Neuron (in vitro differentiated cells): ENCODE measurements at regions not wholly inside any gene's neighbourhood (a gene's known extent, or its start where the extent isn't known, plus 50 kb on each side); places are given as distances from the start of the nearest gene placed in this dataset.
"Not testable (repeated sequence)": the region's sequence is repeated elsewhere in the genome, so short reads cannot be mapped to it uniquely, and the experiment has no call there.

Experiments used
- H2AFZ ChIP-seq: one replicate; pipeline ENCODE4 v1.6.1; 2013; ENCODE audit warnings: low read depth, mild to moderate bottlenecking, inconsistent platforms, low read length, moderate library complexity
- H3K27me3 ChIP-seq: one replicate; pipeline ENCODE4 v1.6.1; 2013; ENCODE audit warnings: low read length; ENCODE audit not compliant: insufficient read depth
- H3K36me3 ChIP-seq: one replicate; pipeline ENCODE4 v1.6.1; 2013; ENCODE audit warnings: low read length; ENCODE audit not compliant: insufficient read depth
- H3K4me1 ChIP-seq: one replicate; pipeline ENCODE4 v1.6.1; 2013; ENCODE audit warnings: low read length; ENCODE audit not compliant: insufficient read depth
- H3K4me3 ChIP-seq: 2 replicates; pipeline ENCODE4 v1.5.1; 2013; ENCODE audit warnings: mild to moderate bottlenecking, low read length, moderate library complexity
- H3K9me3 ChIP-seq: one replicate; pipeline ENCODE4 v1.6.1; 2013; ENCODE audit warnings: low read length

DNA sequence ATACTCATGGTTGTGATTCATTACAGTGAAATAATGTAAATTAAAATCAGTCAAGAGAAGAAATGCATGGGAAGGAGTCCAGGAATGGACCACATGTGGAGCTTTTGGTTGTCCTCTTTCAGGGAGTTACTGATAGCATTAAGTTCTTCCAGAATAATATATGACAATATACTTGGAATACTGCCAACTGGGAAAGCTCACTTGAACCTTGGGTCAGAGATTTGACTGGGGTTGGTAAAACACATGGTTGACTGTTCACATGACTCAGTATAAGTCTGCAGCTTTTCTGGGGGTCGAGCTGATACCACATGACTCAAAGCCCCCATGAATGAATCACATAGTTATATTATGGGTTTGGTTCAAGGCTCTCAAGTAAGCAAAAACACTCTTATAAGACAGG lies 1109.0 kb upstream of the CHAC2 start:
- H2AFZ ChIP-seq, result no peak overlapping the region
- H3K27me3 ChIP-seq, result no peaks in the 10 kb centered on the region
- H3K9me3 ChIP-seq, result no peaks in the 10 kb centered on the region
- no peaks in the 10 kb centered on the region for H3K36me3 ChIP-seq
- no peak overlapping the region for H3K4me3 ChIP-seq
- H3K4me1 ChIP-seq, result no peaks in the 10 kb centered on the region

DNA sequence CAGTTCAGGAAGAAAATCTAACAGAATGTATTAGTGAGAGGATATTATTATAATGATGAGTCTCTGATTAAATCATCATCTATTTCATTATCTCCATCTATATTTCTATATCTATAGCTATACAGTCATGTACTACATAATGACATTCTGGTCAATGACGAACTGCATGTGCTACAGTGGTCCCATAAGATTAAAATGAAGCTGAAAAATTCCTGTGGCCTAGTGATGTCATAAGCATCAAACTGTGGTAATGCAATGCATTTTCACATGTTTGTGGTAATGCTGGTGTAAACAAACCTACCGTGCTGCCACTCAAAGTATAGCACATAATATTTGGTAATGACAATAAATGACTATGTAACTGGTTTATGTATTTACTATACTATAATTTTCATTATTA lies 1127.9 kb upstream of the CHAC2 start:
- Histone ChIP-seq H3K4me3 (no peak overlapping the region), H3K9me3 (no peaks in the 10 kb centered on the region), H3K4me1 (no peaks in the 10 kb centered on the region), H3K27me3 (no peaks in the 10 kb centered on the region), H3K36me3 (no peaks in the 10 kb centered on the region), H2AFZ (no peak overlapping the region)

DNA sequence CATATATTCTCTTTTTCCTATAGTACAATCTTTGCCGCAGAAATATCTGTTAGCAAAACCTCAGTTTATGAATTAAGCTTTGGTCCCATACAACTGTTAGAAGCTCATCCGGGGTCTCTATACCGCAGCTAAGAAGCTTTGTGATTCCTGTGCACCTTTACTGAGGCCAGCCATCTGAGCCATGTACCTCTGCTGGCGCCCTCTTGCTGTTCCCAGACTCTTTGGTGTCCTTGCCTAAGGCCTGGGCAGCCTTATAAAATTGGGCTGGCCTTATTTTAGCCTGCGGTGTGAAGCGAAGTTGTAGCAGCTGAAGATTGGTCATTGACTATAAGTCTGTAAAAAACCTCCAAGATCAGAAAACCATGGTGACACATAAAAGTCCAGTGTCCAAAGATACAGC lies 1135.1 kb upstream of the CHAC2 start:
- Histone ChIP-seq H3K36me3 (no peaks in the 10 kb centered on the region), H3K27me3 (no peaks in the 10 kb centered on the region), H3K4me1 (no peaks in the 10 kb centered on the region), H3K9me3 (no peaks in the 10 kb centered on the region), H3K4me3 (no peak overlapping the region), H2AFZ (no peak overlapping the region)

DNA sequence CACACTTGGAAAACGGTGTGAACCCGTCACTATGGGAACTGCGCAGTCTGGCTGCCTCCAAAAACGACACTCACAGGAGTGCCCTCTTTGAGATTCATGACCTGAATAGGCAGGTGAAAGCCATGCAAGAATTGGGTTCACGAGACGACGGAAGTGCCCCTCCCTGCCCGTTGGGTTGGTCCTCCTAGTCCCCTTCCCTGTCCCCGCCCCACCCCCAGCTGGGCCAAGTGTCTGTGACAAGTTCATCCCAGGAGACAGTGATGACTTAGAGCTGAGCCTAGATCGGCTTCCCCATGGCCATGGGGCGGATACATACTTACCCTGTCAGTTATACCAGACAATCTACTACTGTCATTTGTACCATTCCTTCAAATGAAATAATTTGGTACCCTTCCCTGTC lies 1137.7 kb upstream of the CHAC2 start:
- Histone ChIP-seq H2AFZ (no peak overlapping the region), H3K27me3 (no peaks in the 10 kb centered on the region), H3K9me3 (no peaks in the 10 kb centered on the region), H3K36me3 (no peaks in the 10 kb centered on the region), H3K4me1 (no peaks in the 10 kb centered on the region), H3K4me3 (no peak overlapping the region)

DNA sequence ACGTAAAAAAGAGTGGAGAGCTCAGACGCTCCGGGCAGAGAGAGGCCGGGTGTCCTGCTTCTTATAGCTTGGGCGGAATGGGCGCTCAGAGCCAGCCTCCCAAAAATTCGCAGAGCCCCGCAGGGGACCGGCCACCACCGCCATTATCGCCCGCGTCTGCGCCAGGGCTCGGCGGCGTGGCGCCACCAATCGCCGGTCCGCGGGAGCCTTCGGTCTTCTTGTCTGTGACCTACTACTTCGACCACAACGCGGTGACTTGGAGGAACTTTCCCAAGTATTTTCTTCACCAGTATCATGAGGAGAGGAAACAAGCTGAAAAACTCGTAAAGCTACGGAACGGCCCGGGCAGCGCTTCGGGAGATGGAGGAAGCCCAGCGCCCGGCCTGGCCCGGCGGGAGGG lies 1138.1 kb upstream of the CHAC2 start:
- H3K4me1 ChIP-seq, result no peaks in the 10 kb centered on the region
- H3K36me3 ChIP-seq, result no peaks in the 10 kb centered on the region
- H3K27me3 ChIP-seq, result no peaks in the 10 kb centered on the region
- no peaks in the 10 kb centered on the region for H3K9me3 ChIP-seq
- no peak overlapping the region for H3K4me3 ChIP-seq
- H2AFZ ChIP-seq, result no peak overlapping the region

DNA sequence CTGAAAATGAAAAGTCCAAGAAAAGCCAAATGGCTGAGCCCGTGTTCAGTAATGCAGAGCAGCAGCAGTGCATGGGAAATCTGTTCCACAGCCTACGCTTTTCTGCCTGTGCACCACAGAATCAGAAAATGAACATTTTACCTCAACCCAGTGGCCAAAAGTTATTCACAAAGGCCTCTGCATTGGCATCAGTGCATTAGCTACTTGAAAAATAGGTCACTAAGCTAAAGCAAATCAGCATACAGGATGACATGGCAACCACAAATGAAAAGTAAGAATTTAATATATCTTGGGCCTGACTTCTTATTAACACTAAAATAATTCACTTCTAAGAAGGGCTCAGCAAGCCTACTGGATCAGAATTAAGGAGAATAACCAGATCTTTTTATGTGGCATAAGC lies 1145.3 kb upstream of the CHAC2 start:
- Histone ChIP-seq H3K4me1 (no peaks in the 10 kb centered on the region), H3K4me3 (no peak overlapping the region), H3K9me3 (no peaks in the 10 kb centered on the region), H3K27me3 (no peaks in the 10 kb centered on the region), H2AFZ (no peak overlapping the region), H3K36me3 (no peaks in the 10 kb centered on the region)

DNA sequence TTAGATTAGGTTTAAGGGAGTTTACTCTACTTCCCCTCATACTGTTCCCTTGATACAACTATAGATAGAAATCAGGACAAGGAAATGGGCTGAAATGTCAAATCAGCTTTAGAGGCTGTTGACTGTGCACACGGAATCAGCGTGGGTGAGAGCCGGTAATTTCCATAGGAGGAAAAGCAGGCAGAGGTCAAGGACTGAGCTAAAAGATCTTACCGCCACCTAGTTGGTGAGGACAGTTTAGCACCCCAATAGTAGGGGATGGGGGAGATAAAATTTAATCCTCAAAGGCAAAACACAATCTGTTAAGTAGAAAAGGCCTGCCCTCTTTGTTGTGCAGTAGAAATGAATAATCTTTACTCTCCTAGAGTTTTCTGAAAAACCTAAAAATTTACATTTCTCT lies 1154.5 kb upstream of the CHAC2 start:
- Histone ChIP-seq H3K4me1 (peaks cover 2% of the 10 kb centered on the region), H3K4me3 (no peak overlapping the region), H3K27me3 (no peaks in the 10 kb centered on the region), H3K36me3 (no peaks in the 10 kb centered on the region), H2AFZ (no peak overlapping the region), H3K9me3 (no peaks in the 10 kb centered on the region)

DNA sequence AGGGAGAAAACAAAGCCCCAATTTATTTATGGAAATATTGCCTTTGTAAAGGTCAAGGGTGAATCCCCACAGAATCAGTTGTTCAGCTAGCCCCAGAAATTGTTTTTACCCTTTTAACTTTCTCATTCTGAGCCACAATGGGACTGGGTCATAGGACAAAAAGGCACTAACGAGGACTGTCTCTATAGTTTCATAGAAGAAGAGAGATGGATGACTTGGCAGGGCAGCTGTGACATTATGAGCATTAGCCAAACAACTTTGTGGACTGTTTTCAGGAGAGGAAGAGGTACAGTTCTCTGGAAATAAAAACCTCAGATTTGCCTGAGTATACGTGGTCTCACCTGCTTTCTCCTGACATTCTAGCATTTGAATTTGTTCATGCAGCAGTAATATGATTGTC lies 1155.8 kb upstream of the CHAC2 start:
- no peaks in the 10 kb centered on the region for H3K9me3 ChIP-seq

DNA sequence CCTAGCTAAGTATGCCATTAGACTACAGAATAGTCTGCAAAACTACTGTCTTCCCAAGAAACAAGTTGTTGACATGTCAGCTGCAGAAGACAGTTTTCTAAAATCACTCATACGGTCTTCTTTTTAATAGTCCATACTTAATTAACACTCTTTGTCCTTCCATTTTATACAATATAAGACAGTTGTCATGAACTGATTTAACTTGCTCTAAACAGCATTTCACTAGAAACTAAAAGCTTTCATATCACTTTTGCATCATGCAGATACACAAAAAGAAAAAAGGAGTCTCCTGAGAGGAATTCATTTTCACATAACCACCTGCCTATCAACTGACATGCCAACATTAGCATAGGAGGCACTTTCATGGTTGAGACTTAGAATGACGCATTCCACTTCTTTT lies 1159.6 kb upstream of the CHAC2 start:
- no peak overlapping the region for H2AFZ ChIP-seq
- H3K4me1 ChIP-seq, result peaks cover 2% of the 10 kb centered on the region
- no peaks in the 10 kb centered on the region for H3K9me3 ChIP-seq
- no peak overlapping the region for H3K4me3 ChIP-seq
- no peaks in the 10 kb centered on the region for H3K36me3 ChIP-seq
- no peaks in the 10 kb centered on the region for H3K27me3 ChIP-seq

More for the DNA sequence above, 1155.8 kb upstream of the CHAC2 start:
- no peaks in the 10 kb centered on the region for H3K27me3 ChIP-seq
- no peak overlapping the region for H2AFZ ChIP-seq
- H3K4me1 ChIP-seq, result peaks cover 2% of the 10 kb centered on the region
- H3K36me3 ChIP-seq, result no peaks in the 10 kb centered on the region
- no peak overlapping the region for H3K4me3 ChIP-seq

DNA sequence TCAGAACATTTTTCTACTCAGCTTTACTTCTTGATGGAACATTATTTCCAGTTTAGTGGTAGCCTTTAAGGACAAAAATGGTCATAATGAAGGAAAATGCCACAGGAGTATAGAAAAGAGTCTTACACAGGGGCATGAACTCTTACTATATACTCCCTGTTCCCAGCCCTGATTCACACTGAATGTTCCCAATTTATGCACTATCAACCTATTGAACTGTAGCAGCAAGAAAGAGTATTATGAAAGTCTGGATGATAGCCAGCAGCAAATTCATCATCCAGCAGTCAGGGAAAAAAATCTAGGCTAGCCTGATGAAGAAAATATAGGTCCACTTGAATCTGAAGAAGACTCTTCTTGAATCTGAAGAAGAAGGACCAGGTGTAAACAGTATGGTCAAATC lies 1170.3 kb upstream of the CHAC2 start:
- H2AFZ ChIP-seq, result no peak overlapping the region
- H3K9me3 ChIP-seq, result no peaks in the 10 kb centered on the region
- no peaks in the 10 kb centered on the region for H3K27me3 ChIP-seq
- H3K4me1 ChIP-seq, result peaks cover 3% of the 10 kb centered on the region
- no peaks in the 10 kb centered on the region for H3K36me3 ChIP-seq
- H3K4me3 ChIP-seq, result no peak overlapping the region

DNA sequence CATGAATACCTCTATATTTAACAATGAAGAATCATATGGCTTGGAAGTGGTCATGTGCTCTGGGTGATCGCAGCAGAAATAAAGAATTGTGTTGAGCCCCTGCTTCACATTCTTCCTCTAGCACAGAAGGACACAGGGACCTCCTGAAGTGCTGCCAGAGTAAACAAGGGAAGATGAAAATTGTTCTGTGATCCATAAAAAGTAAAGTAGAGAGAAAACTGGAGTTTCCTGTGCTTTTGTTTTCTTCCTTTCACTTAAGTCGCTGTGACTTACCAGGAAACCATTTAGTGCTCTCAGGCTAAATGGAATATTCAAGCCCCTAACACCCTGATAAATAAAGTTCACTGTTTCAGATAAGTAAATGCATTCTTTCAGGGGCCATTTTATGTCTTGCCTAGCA lies 1173.6 kb upstream of the CHAC2 start:
- Histone ChIP-seq H3K36me3 (no peaks in the 10 kb centered on the region), H3K4me1 (peaks cover 3% of the 10 kb centered on the region), H3K9me3 (no peaks in the 10 kb centered on the region), H2AFZ (peak overlapping the region; percentile 81), H3K27me3 (no peaks in the 10 kb centered on the region), H3K4me3 (no peak overlapping the region)

DNA sequence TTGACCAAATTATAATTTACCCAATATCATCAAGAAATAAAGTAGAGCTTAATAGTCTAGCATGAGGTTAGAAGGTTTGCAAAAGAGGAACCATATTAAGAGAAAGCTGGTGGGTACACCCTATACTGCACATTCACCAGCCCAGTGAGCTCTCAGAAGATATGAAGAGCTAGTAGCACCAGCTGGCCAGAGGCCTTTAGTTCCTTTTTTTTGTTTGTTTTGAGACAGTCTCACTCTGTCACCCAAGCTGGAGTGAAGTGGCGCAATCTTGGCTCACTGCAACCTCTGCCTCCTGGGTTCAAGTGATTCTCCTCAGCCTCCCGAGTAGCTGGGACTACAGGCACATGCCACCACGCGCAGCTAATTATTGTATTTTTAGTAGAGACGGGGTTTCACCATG lies 1183.5 kb upstream of the CHAC2 start:
- not testable (repeated sequence) for H3K27me3 ChIP-seq, H3K4me3 ChIP-seq, H3K4me1 ChIP-seq, H2AFZ ChIP-seq, H3K36me3 ChIP-seq, H3K9me3 ChIP-seq

DNA sequence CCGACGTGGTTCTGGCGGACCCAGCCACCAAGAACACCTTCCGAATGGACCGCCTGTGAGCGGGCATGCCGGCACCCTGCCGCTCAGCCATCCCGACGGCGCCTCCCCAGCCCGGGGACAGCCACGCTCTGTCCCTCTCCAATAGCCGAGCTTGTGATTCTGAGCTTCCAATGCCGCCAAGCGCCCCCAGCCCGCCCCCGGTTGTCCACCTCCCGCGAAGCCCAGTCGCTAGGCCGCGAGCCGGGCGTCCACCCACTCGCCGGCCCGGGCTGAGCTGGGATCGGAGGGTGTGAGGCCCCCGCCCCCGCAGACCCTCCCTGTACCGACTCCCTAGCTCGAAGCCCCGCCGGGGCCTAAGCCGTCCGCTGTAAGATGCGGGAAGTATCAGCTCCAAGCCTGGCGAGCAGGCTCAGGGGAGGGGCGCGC lies 1195.1 kb upstream of the CHAC2 start:
- Histone ChIP-seq H3K4me3 (no peak overlapping the region), H2AFZ (no peak overlapping the region), H3K27me3 (no peaks in the 10 kb centered on the region), H3K4me1 (no peaks in the 10 kb centered on the region), H3K36me3 (no peaks in the 10 kb centered on the region), H3K9me3 (no peaks in the 10 kb centered on the region)

DNA sequence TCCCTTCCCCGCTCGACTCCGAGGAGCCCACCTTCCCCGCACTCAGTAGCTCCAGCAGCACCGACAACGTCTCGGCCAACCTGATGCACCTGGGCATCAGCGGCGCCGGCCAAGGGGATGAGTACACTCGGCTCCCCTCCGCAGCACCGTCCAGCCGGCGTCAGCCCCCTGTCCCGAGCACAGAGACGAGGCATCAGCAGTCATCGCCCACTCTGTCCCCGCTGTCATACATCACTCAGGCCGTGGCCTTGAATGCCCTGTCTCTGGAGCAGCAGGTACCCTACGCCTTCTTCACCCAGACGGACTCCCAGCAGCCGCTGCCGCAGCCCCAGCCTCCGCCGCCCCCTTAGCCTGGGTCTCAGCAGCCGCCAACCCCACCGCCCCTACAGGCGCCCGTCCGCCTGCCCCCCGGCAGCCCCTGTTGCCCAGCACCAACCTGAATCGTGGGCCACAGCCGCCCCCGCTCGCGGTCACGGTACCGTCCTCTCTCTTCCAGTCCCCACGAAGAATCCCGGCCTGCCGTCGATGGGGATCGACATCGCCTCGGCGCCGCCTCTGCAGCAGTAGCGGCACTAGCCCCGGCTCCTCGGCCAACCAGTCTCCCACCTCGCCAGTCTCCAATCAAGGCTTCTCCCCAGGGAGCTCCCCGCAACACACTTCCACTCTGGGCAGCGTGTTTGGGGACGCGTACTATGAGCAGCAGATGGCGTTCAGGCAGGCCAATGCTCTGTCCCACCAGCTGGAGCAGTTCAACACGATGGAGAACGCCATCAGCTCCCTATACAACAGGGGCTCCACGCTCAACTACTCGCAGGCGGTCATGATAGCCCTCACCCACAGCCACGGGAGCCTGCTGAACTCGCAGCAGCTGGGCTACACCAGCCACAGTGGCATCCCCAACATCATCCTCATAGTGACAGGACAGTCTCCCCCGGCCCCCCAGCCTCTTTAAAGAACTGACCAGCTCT lies 1195.9 kb upstream of the CHAC2 start:
- Histone ChIP-seq H3K27me3 (no peaks in the 10 kb centered on the region), H3K9me3 (no peaks in the 10 kb centered on the region), H2AFZ (no peak overlapping the region), H3K4me3 (no peak overlapping the region), H3K4me1 (no peaks in the 10 kb centered on the region), H3K36me3 (no peaks in the 10 kb centered on the region)
